ENCODE measurements at regions not wholly inside any gene's neighbourhood (a gene's known extent, or its start where the extent isn't known, plus 50 kb on each side); places are given as distances from the start of the nearest gene placed in this dataset.

DNA sequence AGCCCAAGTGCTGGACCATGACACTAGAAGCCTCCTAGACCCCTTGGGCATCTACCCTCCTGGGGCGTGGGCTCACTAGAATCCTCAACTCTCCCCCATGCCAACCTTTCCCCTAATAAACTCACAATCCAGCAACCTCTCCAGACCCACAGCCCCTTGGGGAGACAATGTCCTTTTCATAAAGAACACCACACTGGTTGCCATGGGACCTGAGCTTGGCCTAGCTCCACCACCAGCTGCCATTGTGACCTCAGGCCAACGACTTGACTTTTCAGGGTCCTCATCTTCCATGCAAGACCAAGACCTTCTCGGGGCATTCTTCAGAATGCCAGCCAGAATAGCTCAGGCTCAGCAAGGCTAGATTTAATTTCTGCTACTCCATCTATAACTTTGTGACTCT lies 128.1 kb upstream of the NPAS2 start (continued):
- TF ChIP-seq NR2C2 (IDR thresholded peaks at IDR 0.05; ENCODE audit: borderline replicate concordance, control insufficient read depth, insufficient read length, low read depth): no peak

DNA sequence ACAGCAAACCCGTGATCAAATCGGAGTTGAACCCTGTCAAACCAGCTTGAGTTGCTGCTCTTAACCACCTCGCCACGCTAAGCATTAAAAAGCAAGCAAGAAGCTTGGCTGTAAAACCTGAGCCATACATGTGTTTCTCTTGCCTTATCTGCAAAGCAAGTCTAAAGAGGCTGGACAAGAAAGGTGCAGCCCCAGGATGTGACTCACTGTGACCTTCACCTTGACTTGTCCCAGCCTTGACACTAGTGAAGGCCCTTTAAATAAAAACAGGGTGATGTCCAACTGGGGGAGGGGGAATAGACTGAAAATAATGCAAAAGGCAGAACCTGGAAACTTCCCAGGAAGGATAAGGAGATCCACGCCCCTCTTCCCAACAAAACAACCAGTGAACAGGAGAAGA lies 127.6 kb upstream of the NPAS2 start:
- 33% methylated on average over 5 of the region's 5 CpGs for WGBS (ENCODE audit: insufficient coverage, insufficient replicate concordance, low lambda C conversion rate, missing lambda C conversion rate)
- H3K4me1 ChIP-seq (ENCODE audit: control insufficient read depth, insufficient read depth, low read length): no peaks in the 10 kb centered on the region

More for the DNA sequence above, 127.6 kb upstream of the NPAS2 start:
- in situ Hi-C loops (cut with MboI): no loop called here
- no peak overlapping the region for H3K4me2 ChIP-seq (ENCODE audit: control insufficient read depth, insufficient read depth)
- ChIA-PET SMC1A (ENCODE audit: uncharacterized antibody, unreplicated experiment) (no interaction called here), CTCF (no interaction called here), POLR2A (no interaction called here), RAD21 (ENCODE audit: unreplicated experiment) (no interaction called here)
- intact Hi-C loops (cut with micrococcal nuclease; ENCODE audit: unreplicated experiment): no loop called here
- FAIRE-seq: no peak
- H3K9me3 ChIP-seq (replicated peaks; ENCODE audit: control insufficient read depth, insufficient read depth, low read length): no peaks in the 10 kb centered on the region; the same call in 2 of the 3 replicates
- BruUV-seq (replicated peaks): no TSS peak
- no peak overlapping the region for H2AFZ ChIP-seq (ENCODE audit: control insufficient read depth, low read depth, low read length)
- no peak overlapping the region for H3K27ac ChIP-seq (ENCODE audit: control insufficient read depth, insufficient read depth)
- no peaks in the 10 kb centered on the region for H3K79me2 ChIP-seq (ENCODE audit: control insufficient read depth, insufficient read depth, low read length)
- H3K27me3 ChIP-seq (replicated peaks in 1 of 2; ENCODE audit: control insufficient read depth in 2 of 2, insufficient read depth in 2 of 2, low read length in 1 of 2): no peaks in the 10 kb centered on the region; a peak in 1 of 4 replicates
- no peak for ATAC-seq
- H3K4me3 ChIP-seq: no peak overlapping the region
- TF ChIP-seq BCL11A (IDR thresholded peaks at IDR 0.05; ENCODE audit: low read depth, low read length) (no peak), PAX5 (IDR thresholded peaks at IDR 0.05; ENCODE audit: borderline replicate concordance, low read depth, low read length) (no peak), POLR2A (IDR thresholded peaks at IDR 0.05; ENCODE audit: low read depth, low read length) (no peak), LARP7 (IDR thresholded peaks at IDR 0.05) (no peak), POLR2AphosphoS2 (IDR thresholded peaks at IDR 0.05; ENCODE audit: low read depth, low read length) (no peak), EGR1 (IDR thresholded peaks at IDR 0.05; ENCODE audit: borderline replicate concordance in 1 of 2, low read depth in 2 of 2, low read length in 2 of 2) (no peak), SMC3 (IDR thresholded peaks at IDR 0.05; ENCODE audit: borderline replicate concordance, low read length) (no peak), STAT3 (IDR thresholded peaks at IDR 0.05; ENCODE audit: low read depth, low read length) (no peak), SREBF1 (IDR thresholded peaks at IDR 0.05; ENCODE audit: low read length) (no peak), CBX3 (IDR thresholded peaks at IDR 0.05; ENCODE audit: borderline replicate concordance, low read depth) (no peak), TBL1XR1 (IDR thresholded peaks at IDR 0.05; ENCODE audit: low read depth, low read length) (no peak), ZBED1 (IDR thresholded peaks at IDR 0.05; ENCODE audit: borderline replicate concordance) (no peak), PML (IDR thresholded peaks at IDR 0.05; ENCODE audit: low read length) (no peak), TAF1 (IDR thresholded peaks at IDR 0.05; ENCODE audit: borderline replicate concordance, low read depth, low read length) (no peak)
- TF ChIP-seq, protein P1, sequence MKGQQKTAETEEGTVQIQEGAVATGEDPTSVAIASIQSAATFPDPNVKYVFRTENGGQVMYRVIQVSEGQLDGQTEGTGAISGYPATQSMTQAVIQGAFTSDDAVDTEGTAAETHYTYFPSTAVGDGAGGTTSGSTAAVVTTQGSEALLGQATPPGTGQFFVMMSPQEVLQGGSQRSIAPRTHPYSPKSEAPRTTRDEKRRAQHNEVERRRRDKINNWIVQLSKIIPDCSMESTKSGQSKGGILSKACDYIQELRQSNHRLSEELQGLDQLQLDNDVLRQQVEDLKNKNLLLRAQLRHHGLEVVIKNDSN (IDR thresholded peaks at IDR 0.05; ENCODE audit: borderline replicate concordance, extremely low read length, insufficient read depth, low read depth, low read length): no peak
- TF ChIP-seq, protein P2, sequence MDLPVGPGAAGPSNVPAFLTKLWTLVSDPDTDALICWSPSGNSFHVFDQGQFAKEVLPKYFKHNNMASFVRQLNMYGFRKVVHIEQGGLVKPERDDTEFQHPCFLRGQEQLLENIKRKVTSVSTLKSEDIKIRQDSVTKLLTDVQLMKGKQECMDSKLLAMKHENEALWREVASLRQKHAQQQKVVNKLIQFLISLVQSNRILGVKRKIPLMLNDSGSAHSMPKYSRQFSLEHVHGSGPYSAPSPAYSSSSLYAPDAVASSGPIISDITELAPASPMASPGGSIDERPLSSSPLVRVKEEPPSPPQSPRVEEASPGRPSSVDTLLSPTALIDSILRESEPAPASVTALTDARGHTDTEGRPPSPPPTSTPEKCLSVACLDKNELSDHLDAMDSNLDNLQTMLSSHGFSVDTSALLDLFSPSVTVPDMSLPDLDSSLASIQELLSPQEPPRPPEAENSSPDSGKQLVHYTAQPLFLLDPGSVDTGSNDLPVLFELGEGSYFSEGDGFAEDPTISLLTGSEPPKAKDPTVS (IDR thresholded peaks at IDR 0.05; ENCODE audit: low read depth, low read length): no peak
- TF ChIP-seq, protein P3, sequence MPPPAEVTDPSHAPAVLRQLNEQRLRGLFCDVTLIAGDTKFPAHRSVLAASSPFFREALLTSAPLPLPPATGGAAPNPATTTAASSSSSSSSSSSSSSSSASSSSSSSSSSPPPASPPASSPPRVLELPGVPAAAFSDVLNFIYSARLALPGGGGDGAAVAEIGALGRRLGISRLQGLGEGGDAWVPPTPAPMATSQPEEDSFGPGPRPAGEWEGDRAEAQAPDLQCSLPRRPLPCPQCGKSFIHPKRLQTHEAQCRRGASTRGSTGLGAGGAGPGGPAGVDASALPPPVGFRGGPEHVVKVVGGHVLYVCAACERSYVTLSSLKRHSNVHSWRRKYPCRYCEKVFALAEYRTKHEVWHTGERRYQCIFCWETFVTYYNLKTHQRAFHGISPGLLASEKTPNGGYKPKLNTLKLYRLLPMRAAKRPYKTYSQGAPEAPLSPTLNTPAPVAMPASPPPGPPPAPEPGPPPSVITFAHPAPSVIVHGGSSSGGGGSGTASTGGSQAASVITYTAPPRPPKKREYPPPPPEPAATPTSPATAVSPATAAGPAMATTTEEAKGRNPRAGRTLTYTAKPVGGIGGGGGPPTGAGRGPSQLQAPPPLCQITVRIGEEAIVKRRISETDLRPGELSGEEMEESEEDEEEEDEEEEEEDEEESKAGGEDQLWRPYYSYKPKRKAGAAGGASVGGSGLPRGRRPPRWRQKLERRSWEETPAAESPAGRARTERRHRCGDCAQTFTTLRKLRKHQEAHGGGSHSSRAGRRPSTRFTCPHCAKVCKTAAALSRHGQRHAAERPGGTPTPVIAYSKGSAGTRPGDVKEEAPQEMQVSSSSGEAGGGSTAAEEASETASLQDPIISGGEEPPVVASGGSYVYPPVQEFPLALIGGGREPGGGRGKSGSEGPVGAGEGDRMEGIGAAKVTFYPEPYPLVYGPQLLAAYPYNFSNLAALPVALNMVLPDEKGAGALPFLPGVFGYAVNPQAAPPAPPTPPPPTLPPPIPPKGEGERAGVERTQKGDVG (CRISPR knock-in tag; IDR thresholded peaks at IDR 0.05): no peak
- H4K20me1 ChIP-seq (ENCODE audit: control insufficient read depth, insufficient read depth): no peaks in the 10 kb centered on the region
- no peak overlapping the region for H3K9ac ChIP-seq (ENCODE audit: control insufficient read depth, insufficient read depth, low read length)
- H3K36me3 ChIP-seq (ENCODE audit: control insufficient read depth in 2 of 2, insufficient read depth in 2 of 2, low read length in 1 of 2): no peaks in the 10 kb centered on the region
- no peak for DNase-seq (ENCODE audit: low read depth, low spot score)

All from GM12878 (cell line).